A549 (cell line): ENCODE measurements at regions not wholly inside any gene's neighbourhood (a gene's known extent, or its start where the extent isn't known, plus 50 kb on each side); places are given as distances from the start of the nearest gene placed in this dataset.

Experiments used
- ATAC-seq, 2 experiments: fragments of 200-7000 bp in 1 of 2; fragments of >200 bp in 1 of 2; cut with Nextera tagmentation in 1 of 2; cut with Tn5 transposase in 1 of 2; 3 replicates each; pipeline versions ENCODE4 v1.8.0 to v1.9.1; 2018 to 2020; ENCODE audit warnings: mild to moderate bottlenecking in 1 of 2, moderate library complexity in 1 of 2
- CTCF ChIA-PET: fragments of 300-600 bp; sonication (Branson Sonifier 250); formaldehyde crosslinking; extraction: SDS; loops from one replicate; lab custom pipeline; 2021; ENCODE audit warnings: antibody characterized with exemption, inconsistent platforms; lab: Yijun Ruan, JAX
- POLR2A ChIA-PET: fragments of 350-600 bp; formaldehyde crosslinking; extraction: SDS; loops from one replicate; lab custom pipeline; 2021; ENCODE audit warnings: antibody characterized with exemption, inconsistent platforms; lab: Yijun Ruan, JAX
- DNase-seq, 2 experiments: peaks; one replicate each; pipeline versions ENCODE4 v3.0.0 to v3.0.0-alpha.2; 2011 to 2016; ENCODE audit warnings: low read depth in 1 of 2, low spot score in 1 of 2
- FAIRE-seq: peaks from 2 replicates; lab custom pipeline; 2011; peaks lifted over from hg19 to GRCh38; lab: Jason Lieb, UNC
- H3K27ac ChIP-seq, 2 experiments: fragments of >200 bp; sonication (Bioruptor Twin); formaldehyde crosslinking; 3 replicates each; pipeline ENCODE4 v1.5.1; 2016 to 2017
- H3K4me1 ChIP-seq: fragments of >200 bp; sonication (Bioruptor Twin); formaldehyde crosslinking; 3 replicates; pipeline ENCODE4 v1.6.1; 2016
- H3K4me2 ChIP-seq: fragments of >200 bp; sonication (Bioruptor Twin); formaldehyde crosslinking; 3 replicates; pipeline ENCODE4 v1.6.1; 2016
- H3K4me3 ChIP-seq: fragments of >200 bp; sonication (Bioruptor Twin); formaldehyde crosslinking; 3 replicates; pipeline ENCODE4 v1.5.1; 2016
- H3K9me3 ChIP-seq: fragments of >200 bp; sonication (Bioruptor Twin); formaldehyde crosslinking; 3 replicates; pipeline ENCODE4 v1.6.1; 2016
- CBX8 ChIP-seq: fragments of 200-600 bp; sonication (generic); IDR thresholded peaks from 2 replicates; pipeline ENCODE4 v1.6.1; 2016
- CEBPB ChIP-seq, 2 experiments: fragments of >200 bp in 1 of 2; sonication (Bioruptor Twin) in 1 of 2; formaldehyde crosslinking in 1 of 2; IDR thresholded peaks; 2 replicates each; pipeline ENCODE4 v1.6.1; 2012 to 2016
- CHD2 ChIP-seq: fragments of 150-350 bp; IDR thresholded peaks from 2 replicates; pipeline ENCODE4 v1.6.1; 2014; ENCODE audit warnings: low read length; ENCODE audit not compliant: partially characterized antibody
- FOSB ChIP-seq: fragments of 250-450 bp; sonication (Bioruptor Pico); IDR thresholded peaks from 2 replicates; pipeline ENCODE4 v1.5.0; 2020; ENCODE audit warnings: mild to moderate bottlenecking, moderate library complexity
- FOXS1 ChIP-seq: fragments of 250-450 bp; sonication (Bioruptor Pico); IDR thresholded peaks from 2 replicates; pipeline ENCODE4 v1.5.0; 2020; ENCODE audit warnings: mild to moderate bottlenecking, moderate library complexity
- HEYL ChIP-seq: fragments of 250-450 bp; sonication (Bioruptor Pico); IDR thresholded peaks from 2 replicates; pipeline ENCODE4 v1.8.0; 2021; ENCODE audit warnings: mild to moderate bottlenecking, moderate library complexity
- HOXB13 ChIP-seq: fragments of 250-450 bp; sonication (Bioruptor Pico); IDR thresholded peaks from 2 replicates; pipeline ENCODE4 v1.5.0; 2020; ENCODE audit warnings: low read depth, mild to moderate bottlenecking, moderate library complexity
- JUNB ChIP-seq: fragments of >200 bp; sonication (Bioruptor Twin); formaldehyde crosslinking; IDR thresholded peaks from 2 replicates; pipeline ENCODE4 v1.6.1; 2016
- KDM1A ChIP-seq: fragments of 200-600 bp; sonication (generic); IDR thresholded peaks from 2 replicates; pipeline ENCODE4 v1.6.1; 2016; ENCODE audit warnings: low read depth, mild to moderate bottlenecking
- MAFK ChIP-seq: fragments of 450-650 bp; IDR thresholded peaks from 2 replicates; pipeline ENCODE4 v1.6.1; 2014; ENCODE audit not compliant: partially characterized antibody
- MAZ ChIP-seq: fragments of 150-350 bp; IDR thresholded peaks from 2 replicates; pipeline ENCODE4 v1.6.1; 2014; ENCODE audit warnings: antibody characterized with exemption, low read depth, low read length, borderline replicate concordance
- MYC ChIP-seq: IDR thresholded peaks from 2 replicates; pipeline ENCODE4 v1.6.1; 2012; ENCODE audit warnings: mild to moderate bottlenecking, inconsistent platforms, low read length, improper control_type of control experiment, borderline replicate concordance
- NFE2L2 ChIP-seq: fragments of 150-350 bp; conservative IDR thresholded peaks from 2 replicates; pipeline ENCODE4 v1.6.1; 2014; ENCODE audit warnings: low read length
- POLR2AphosphoS2 ChIP-seq: conservative IDR thresholded peaks from 2 replicates; pipeline ENCODE4 v1.6.1; 2012; ENCODE audit warnings: low read length, improper control_type of control experiment, inconsistent platforms
- RAD21 ChIP-seq, 2 experiments: fragments of >200 bp in 1 of 2; sonication (Bioruptor Twin) in 1 of 2; formaldehyde crosslinking in 1 of 2; IDR thresholded peaks in 1 of 2; conservative IDR thresholded peaks in 1 of 2; 2 replicates in 1 of 2; 3 replicates in 1 of 2; pipeline ENCODE4 v1.6.1; 2012 to 2018; ENCODE audit warnings: inconsistent platforms in 1 of 2
- RNF2 ChIP-seq: fragments of 200-600 bp; sonication (generic); IDR thresholded peaks from 2 replicates; pipeline ENCODE4 v1.6.1; 2016; ENCODE audit warnings: low read depth, mild to moderate bottlenecking, antibody characterized with exemption, moderate library complexity, borderline replicate concordance
- SMC3 ChIP-seq: fragments of >200 bp; sonication (Bioruptor Twin); formaldehyde crosslinking; IDR thresholded peaks from 3 replicates; pipeline ENCODE4 v1.6.1; 2018; ENCODE audit warnings: inconsistent platforms
- TFCP2L1 ChIP-seq: fragments of 250-450 bp; sonication (Bioruptor Pico); IDR thresholded peaks from 2 replicates; pipeline ENCODE4 v1.5.0; 2021; ENCODE audit warnings: mild to moderate bottlenecking
- ZSCAN20 ChIP-seq: fragments of 250-450 bp; sonication (Bioruptor Pico); IDR thresholded peaks from 2 replicates; pipeline ENCODE4 v1.8.0; 2022; ENCODE audit warnings: mild to moderate bottlenecking, moderate library complexity
- WGBS: methylation state at CpG from one replicate; pipeline ENCODE4 v1.1.6; 2017; ENCODE audit errors: missing lambda C conversion rate; 5-methylcytosine and 5-hydroxymethylcytosine counted together
- TF ChIP-seq, protein P1 (sequence below): IDR thresholded peaks from 2 replicates; pipeline ENCODE4 v1.6.1; 2012; ENCODE audit warnings: low read depth, borderline replicate concordance
- TF ChIP-seq, protein P2 (sequence below): fragments of 250-450 bp; sonication (Bioruptor Pico); IDR thresholded peaks from 2 replicates; pipeline ENCODE4 v1.5.0; 2020; ENCODE audit warnings: low read depth, mild to moderate bottlenecking, moderate library complexity
- TF ChIP-seq, protein P3 (sequence below): fragments of 200-600 bp; sonication (generic); IDR thresholded peaks from 2 replicates; pipeline ENCODE4 v1.6.1; 2016; ENCODE audit warnings: antibody characterized with exemption, mild to moderate bottlenecking, moderate library complexity
- TF ChIP-seq, protein P4 (sequence below): IDR thresholded peaks from 2 replicates; pipeline ENCODE4 v1.6.1; 2012
- TF ChIP-seq, protein P5 (sequence below): IDR thresholded peaks from 2 replicates; pipeline ENCODE4 v1.6.1; 2012
- TF ChIP-seq, protein P6 (sequence below): fragments of 450-650 bp; IDR thresholded peaks from 2 replicates; pipeline ENCODE4 v1.6.1; 2014; ENCODE audit warnings: antibody characterized with exemption

DNA sequence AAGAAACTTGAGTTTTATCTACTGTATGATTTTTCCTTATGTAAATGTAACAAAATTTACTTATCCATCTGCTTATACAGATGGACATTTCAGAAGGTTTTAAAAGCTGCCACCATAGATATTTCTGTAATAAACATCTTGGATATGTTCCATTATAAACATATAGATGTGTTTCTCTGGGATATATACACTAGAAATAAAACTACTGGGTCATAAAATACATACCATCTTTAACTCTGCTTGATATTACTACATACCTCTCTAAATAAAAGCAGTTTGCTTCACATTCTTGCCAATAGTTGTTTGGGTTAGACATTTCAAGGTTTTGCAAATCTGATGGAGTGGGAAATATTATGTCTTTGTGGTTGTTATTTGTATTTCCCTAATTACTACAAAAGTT is 220.6 kb downstream of the FBXO8 start:
- Histone ChIP-seq H3K9me3 (no peaks in the 10 kb centered on the region), H3K4me1 (no peaks in the 10 kb centered on the region), H3K4me2 (no peak overlapping the region), H3K27ac (no peak overlapping the region), H3K4me3 (no peak overlapping the region)
- DNase-seq (no peak), FAIRE-seq (no peak), ATAC-seq (no peak)
- ChIA-PET CTCF (no interaction called here), POLR2A (no interaction called here)
- TF ChIP-seq JUNB: no peak
- TF ChIP-seq SMC3: no peak
- no peak for TF ChIP-seq CEBPB (IDR thresholded peaks at IDR 0.05)
- no peak for TF ChIP-seq FOXS1 (CRISPR knock-in tag)
- no peak for TF ChIP-seq NFE2L2
- no peak for TF ChIP-seq CBX8
- no peak for TF ChIP-seq KDM1A

DNA sequence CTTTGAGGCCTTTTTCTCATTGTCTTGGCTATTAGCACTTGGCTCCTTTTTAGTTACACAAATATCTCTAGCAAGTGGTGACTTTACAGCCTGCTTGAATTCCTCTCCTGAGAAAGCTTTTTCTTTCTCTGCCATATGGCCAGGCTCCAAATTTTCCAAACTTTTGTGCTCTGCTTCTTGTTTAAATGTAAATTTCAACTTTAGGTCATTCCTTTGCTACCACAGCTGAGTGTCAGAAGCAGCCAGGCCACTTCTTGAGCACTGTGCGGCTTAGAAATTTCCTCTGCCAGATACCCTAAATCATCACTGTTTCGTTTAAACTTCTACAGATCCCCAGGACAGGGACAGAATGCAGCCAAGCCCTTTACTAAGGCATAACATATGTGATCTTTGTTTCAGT is 222.4 kb downstream of the FBXO8 start:
- ATAC-seq: no peak
- Histone ChIP-seq H3K4me3 (no peak overlapping the region), H3K4me2 (no peak overlapping the region), H3K4me1 (no peaks in the 10 kb centered on the region), H3K9me3 (no peaks in the 10 kb centered on the region), H3K27ac (no peak overlapping the region)
- POLR2A ChIA-PET: no interaction called here
- no peak for DNase-seq
- CTCF ChIA-PET: no interaction called here
- 45% methylated on average over 2 of the region's 2 CpGs for WGBS
- TF ChIP-seq MAZ (no peak), FOSB (no peak), MAFK (no peak), POLR2AphosphoS2 (no peak), ZSCAN20 (CRISPR knock-in tag) (no peak), HEYL (CRISPR knock-in tag) (no peak), RAD21 (conservative IDR thresholded peaks at IDR 0.05 in 1 of 2, IDR thresholded peaks at IDR 0.05 in 1 of 2) (no peak), SMC3 (no peak), HOXB13 (no peak), CHD2 (no peak), MYC (no peak), RNF2 (no peak), TFCP2L1 (CRISPR knock-in tag) (no peak)
- TF ChIP-seq, protein P1, sequence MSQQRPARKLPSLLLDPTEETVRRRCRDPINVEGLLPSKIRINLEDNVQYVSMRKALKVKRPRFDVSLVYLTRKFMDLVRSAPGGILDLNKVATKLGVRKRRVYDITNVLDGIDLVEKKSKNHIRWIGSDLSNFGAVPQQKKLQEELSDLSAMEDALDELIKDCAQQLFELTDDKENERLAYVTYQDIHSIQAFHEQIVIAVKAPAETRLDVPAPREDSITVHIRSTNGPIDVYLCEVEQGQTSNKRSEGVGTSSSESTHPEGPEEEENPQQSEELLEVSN: no peak
- TF ChIP-seq, protein P2, sequence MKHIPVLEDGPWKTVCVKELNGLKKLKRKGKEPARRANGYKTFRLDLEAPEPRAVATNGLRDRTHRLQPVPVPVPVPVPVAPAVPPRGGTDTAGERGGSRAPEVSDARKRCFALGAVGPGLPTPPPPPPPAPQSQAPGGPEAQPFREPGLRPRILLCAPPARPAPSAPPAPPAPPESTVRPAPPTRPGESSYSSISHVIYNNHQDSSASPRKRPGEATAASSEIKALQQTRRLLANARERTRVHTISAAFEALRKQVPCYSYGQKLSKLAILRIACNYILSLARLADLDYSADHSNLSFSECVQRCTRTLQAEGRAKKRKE (CRISPR knock-in tag): no peak
- TF ChIP-seq, protein P3, sequence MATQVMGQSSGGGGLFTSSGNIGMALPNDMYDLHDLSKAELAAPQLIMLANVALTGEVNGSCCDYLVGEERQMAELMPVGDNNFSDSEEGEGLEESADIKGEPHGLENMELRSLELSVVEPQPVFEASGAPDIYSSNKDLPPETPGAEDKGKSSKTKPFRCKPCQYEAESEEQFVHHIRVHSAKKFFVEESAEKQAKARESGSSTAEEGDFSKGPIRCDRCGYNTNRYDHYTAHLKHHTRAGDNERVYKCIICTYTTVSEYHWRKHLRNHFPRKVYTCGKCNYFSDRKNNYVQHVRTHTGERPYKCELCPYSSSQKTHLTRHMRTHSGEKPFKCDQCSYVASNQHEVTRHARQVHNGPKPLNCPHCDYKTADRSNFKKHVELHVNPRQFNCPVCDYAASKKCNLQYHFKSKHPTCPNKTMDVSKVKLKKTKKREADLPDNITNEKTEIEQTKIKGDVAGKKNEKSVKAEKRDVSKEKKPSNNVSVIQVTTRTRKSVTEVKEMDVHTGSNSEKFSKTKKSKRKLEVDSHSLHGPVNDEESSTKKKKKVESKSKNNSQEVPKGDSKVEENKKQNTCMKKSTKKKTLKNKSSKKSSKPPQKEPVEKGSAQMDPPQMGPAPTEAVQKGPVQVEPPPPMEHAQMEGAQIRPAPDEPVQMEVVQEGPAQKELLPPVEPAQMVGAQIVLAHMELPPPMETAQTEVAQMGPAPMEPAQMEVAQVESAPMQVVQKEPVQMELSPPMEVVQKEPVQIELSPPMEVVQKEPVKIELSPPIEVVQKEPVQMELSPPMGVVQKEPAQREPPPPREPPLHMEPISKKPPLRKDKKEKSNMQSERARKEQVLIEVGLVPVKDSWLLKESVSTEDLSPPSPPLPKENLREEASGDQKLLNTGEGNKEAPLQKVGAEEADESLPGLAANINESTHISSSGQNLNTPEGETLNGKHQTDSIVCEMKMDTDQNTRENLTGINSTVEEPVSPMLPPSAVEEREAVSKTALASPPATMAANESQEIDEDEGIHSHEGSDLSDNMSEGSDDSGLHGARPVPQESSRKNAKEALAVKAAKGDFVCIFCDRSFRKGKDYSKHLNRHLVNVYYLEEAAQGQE: no peak
- TF ChIP-seq, protein P4, sequence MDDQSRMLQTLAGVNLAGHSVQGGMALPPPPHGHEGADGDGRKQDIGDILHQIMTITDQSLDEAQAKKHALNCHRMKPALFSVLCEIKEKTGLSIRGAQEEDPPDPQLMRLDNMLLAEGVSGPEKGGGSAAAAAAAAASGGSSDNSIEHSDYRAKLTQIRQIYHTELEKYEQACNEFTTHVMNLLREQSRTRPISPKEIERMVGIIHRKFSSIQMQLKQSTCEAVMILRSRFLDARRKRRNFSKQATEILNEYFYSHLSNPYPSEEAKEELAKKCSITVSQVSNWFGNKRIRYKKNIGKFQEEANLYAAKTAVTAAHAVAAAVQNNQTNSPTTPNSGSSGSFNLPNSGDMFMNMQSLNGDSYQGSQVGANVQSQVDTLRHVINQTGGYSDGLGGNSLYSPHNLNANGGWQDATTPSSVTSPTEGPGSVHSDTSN: no peak
- TF ChIP-seq, protein P5, sequence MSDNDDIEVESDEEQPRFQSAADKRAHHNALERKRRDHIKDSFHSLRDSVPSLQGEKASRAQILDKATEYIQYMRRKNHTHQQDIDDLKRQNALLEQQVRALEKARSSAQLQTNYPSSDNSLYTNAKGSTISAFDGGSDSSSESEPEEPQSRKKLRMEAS: no peak
- TF ChIP-seq, protein P6, sequence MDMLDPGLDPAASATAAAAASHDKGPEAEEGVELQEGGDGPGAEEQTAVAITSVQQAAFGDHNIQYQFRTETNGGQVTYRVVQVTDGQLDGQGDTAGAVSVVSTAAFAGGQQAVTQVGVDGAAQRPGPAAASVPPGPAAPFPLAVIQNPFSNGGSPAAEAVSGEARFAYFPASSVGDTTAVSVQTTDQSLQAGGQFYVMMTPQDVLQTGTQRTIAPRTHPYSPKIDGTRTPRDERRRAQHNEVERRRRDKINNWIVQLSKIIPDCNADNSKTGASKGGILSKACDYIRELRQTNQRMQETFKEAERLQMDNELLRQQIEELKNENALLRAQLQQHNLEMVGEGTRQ: no peak
- FAIRE-seq: no peak
